A673 (cell line): ENCODE measurements at regions not wholly inside any gene's neighbourhood (a gene's known extent, or its start where the extent isn't known, plus 50 kb on each side); places are given as distances from the start of the nearest gene placed in this dataset.

ENCODE experiments used
- CTCF ChIP-seq: fragments of 300-800, 200-600 bp; sonication (generic); conservative IDR thresholded peaks from 2 replicates; pipeline ENCODE4 v1.5.1; 2017; ENCODE audit warnings: low read depth, mild to moderate bottlenecking, antibody characterized with exemption, low read length, moderate library complexity, mixed read lengths
- EZH2 ChIP-seq: fragments of 200-600 bp; sonication (generic); IDR thresholded peaks from 2 replicates; pipeline ENCODE4 v1.6.1; 2017; ENCODE audit warnings: borderline replicate concordance, low read depth, mild to moderate bottlenecking, mixed read lengths, antibody characterized with exemption, low read length; ENCODE audit not compliant: poor library complexity, severe bottlenecking

- TF ChIP-seq CTCF, result no peak
- TF ChIP-seq EZH2, result no peak
These were observed 308.9 kb downstream of the DTHD1 start for GRCh38 chr4:36590343-36590742.
